ENCODE measurements at regions not wholly inside any gene's neighbourhood (a gene's known extent, or its start where the extent isn't known, plus 50 kb on each side); places are given as distances from the start of the nearest gene placed in this dataset.

DNA sequence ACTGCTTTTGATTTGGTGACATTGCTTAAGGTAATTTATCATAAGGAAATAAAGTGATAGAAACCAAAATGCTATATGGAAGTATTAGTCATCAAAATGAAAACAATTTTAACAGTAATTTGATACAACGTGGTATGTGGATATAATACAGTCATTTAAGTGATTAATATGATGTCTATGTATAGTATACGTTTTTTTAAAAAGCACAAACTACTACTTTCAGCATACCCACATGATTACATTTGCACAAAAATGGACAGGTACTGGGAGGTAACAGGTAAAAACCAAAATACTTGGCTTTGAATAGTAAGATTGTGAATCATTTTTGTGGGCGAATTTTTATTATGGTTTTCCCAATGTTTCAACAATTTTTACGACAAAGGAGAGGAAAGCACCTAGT is 97.6 kb downstream of the OGFRL1 start:
- TF ChIP-seq, protein P1, sequence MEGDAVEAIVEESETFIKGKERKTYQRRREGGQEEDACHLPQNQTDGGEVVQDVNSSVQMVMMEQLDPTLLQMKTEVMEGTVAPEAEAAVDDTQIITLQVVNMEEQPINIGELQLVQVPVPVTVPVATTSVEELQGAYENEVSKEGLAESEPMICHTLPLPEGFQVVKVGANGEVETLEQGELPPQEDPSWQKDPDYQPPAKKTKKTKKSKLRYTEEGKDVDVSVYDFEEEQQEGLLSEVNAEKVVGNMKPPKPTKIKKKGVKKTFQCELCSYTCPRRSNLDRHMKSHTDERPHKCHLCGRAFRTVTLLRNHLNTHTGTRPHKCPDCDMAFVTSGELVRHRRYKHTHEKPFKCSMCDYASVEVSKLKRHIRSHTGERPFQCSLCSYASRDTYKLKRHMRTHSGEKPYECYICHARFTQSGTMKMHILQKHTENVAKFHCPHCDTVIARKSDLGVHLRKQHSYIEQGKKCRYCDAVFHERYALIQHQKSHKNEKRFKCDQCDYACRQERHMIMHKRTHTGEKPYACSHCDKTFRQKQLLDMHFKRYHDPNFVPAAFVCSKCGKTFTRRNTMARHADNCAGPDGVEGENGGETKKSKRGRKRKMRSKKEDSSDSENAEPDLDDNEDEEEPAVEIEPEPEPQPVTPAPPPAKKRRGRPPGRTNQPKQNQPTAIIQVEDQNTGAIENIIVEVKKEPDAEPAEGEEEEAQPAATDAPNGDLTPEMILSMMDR (IDR thresholded peaks at IDR 0.05; ENCODE audit: low read depth, low read length, poor library complexity, severe bottlenecking), result no peak
- TF ChIP-seq EZH2phosphoT487 (IDR thresholded peaks at IDR 0.05; ENCODE audit: borderline replicate concordance, low read length), result no peak

Measured in DOHH2 (cell line).